Neural cell (in vitro differentiated cells): ENCODE measurements at regions not wholly inside any gene's neighbourhood (a gene's known extent, or its start where the extent isn't known, plus 50 kb on each side); places are given as distances from the start of the nearest gene placed in this dataset.

ENCODE experiments used
- H2AFZ ChIP-seq: fragments of 200-600, 300-800 bp; sonication (generic), shearing (Covaris generic); 2 replicates; pipeline ENCODE4 v1.6.0; 2014; ENCODE audit warnings: low read depth, mild to moderate bottlenecking, antibody characterized with exemption, low read length, moderate library complexity
- H3F3A ChIP-seq: fragments of 200-600 bp; shearing (Covaris generic); 2 replicates; pipeline ENCODE4 v1.6.1; 2016; ENCODE audit warnings: mild to moderate bottlenecking, moderate library complexity, mixed read lengths, antibody characterized with exemption, low read length; ENCODE audit not compliant: insufficient read depth, poor library complexity, severe bottlenecking
- H3K27ac ChIP-seq: fragments of 200-600, 300-800 bp; sonication (generic), shearing (Covaris generic); 2 replicates; pipeline ENCODE4 v1.5.1; 2014; ENCODE audit warnings: mild to moderate bottlenecking, low read length, moderate library complexity
- H3K27me3 ChIP-seq: fragments of 300-800, 200-600 bp; sonication (generic), shearing (Covaris generic); 2 replicates; pipeline ENCODE4 v1.6.0; 2014; ENCODE audit warnings: mild to moderate bottlenecking, low read depth, low read length, moderate library complexity; ENCODE audit not compliant: insufficient read depth
- H3K36me3 ChIP-seq: fragments of 300-800, 200-600 bp; sonication (generic), shearing (Covaris generic); 2 replicates; pipeline ENCODE4 v1.5.1; 2014; ENCODE audit warnings: mild to moderate bottlenecking, antibody characterized with exemption, low read length, moderate library complexity; ENCODE audit not compliant: insufficient read depth
- H3K4me2 ChIP-seq: fragments of 300-800, 200-600 bp; sonication (generic), shearing (Covaris generic); 2 replicates; pipeline ENCODE4 v1.6.0; 2014; ENCODE audit warnings: mild to moderate bottlenecking, low read length
- H3K4me3 ChIP-seq: fragments of 300-800, 200-600 bp; sonication (generic), shearing (Covaris generic); 2 replicates; pipeline ENCODE4 v1.5.1; 2014; ENCODE audit warnings: mild to moderate bottlenecking, low read length, moderate library complexity
- H3K79me2 ChIP-seq: fragments of 200-600 bp; shearing (Covaris generic); replicated peaks from 2 replicates; pipeline ENCODE4 v1.6.0; 2014; ENCODE audit warnings: mild to moderate bottlenecking, low read length, moderate library complexity; ENCODE audit not compliant: insufficient read depth
- H3K9ac ChIP-seq: fragments of 300-800, 200-600 bp; sonication (generic), shearing (Covaris generic); 2 replicates; pipeline ENCODE4 v1.6.1; 2016; ENCODE audit warnings: mild to moderate bottlenecking, low read length, mixed read lengths
- H3K9me2 ChIP-seq: fragments of 200-600 bp; shearing (Covaris generic); 2 replicates; pipeline ENCODE4 v1.6.1; 2016; ENCODE audit warnings: mild to moderate bottlenecking, low read length, mixed read lengths; ENCODE audit not compliant: insufficient read depth
- H3K9me3 ChIP-seq: fragments of 200-600, 300-800 bp; sonication (generic), shearing (Covaris generic); 2 replicates; pipeline ENCODE4 v1.6.1; 2016; ENCODE audit warnings: mild to moderate bottlenecking, mixed run types, low read length, moderate library complexity, mixed read lengths
- H4K20me1 ChIP-seq: fragments of 200-600 bp; shearing (Covaris generic); 2 replicates; pipeline ENCODE4 v1.6.1; 2016; ENCODE audit warnings: mild to moderate bottlenecking, mixed run types; ENCODE audit not compliant: insufficient read depth
- EP300 ChIP-seq: fragments of 450-650 bp; conservative IDR thresholded peaks from 2 replicates; pipeline ENCODE4 v1.6.1; 2014; ENCODE audit warnings: antibody characterized with exemption, mild to moderate bottlenecking, moderate library complexity; ENCODE audit not compliant: poor library complexity, severe bottlenecking
- EZH2 ChIP-seq: fragments of 200-600, 300-800 bp; shearing (Covaris generic), sonication (generic); IDR thresholded peaks from 2 replicates; pipeline ENCODE4 v1.6.1; 2014; ENCODE audit warnings: antibody characterized with exemption, low read length, borderline replicate concordance, mild to moderate bottlenecking; ENCODE audit not compliant: insufficient read depth, poor library complexity, severe bottlenecking
- MXI1 ChIP-seq: fragments of 450-650 bp; conservative IDR thresholded peaks from 2 replicates; pipeline ENCODE4 v1.6.1; 2014; ENCODE audit warnings: antibody characterized with exemption, mild to moderate bottlenecking; ENCODE audit not compliant: poor library complexity, severe bottlenecking
- POLR2AphosphoS5 ChIP-seq: IDR thresholded peaks from 2 replicates; pipeline ENCODE4 v1.6.1; 2012
- RAD21 ChIP-seq: fragments of 450-650 bp; conservative IDR thresholded peaks from 2 replicates; pipeline ENCODE4 v1.6.1; 2014; ENCODE audit warnings: antibody characterized with exemption, mild to moderate bottlenecking, moderate library complexity
- SMC3 ChIP-seq: fragments of 450-650 bp; conservative IDR thresholded peaks from 2 replicates; pipeline ENCODE4 v1.6.1; 2014; ENCODE audit warnings: antibody characterized with exemption, mild to moderate bottlenecking, moderate library complexity; ENCODE audit not compliant: poor library complexity
- TAF1 ChIP-seq: IDR thresholded peaks from 2 replicates; pipeline ENCODE4 v1.6.1; 2012; ENCODE audit warnings: low read depth
- TF ChIP-seq, protein P1 (sequence below): IDR thresholded peaks from 2 replicates; pipeline ENCODE4 v1.6.1; 2012; ENCODE audit warnings: borderline replicate concordance
- TF ChIP-seq, protein P2 (sequence below): fragments of 450-650 bp; IDR thresholded peaks from 2 replicates; pipeline ENCODE4 v1.5.1; 2014; ENCODE audit warnings: antibody characterized with exemption, mild to moderate bottlenecking, moderate library complexity; ENCODE audit not compliant: poor library complexity, severe bottlenecking

DNA sequence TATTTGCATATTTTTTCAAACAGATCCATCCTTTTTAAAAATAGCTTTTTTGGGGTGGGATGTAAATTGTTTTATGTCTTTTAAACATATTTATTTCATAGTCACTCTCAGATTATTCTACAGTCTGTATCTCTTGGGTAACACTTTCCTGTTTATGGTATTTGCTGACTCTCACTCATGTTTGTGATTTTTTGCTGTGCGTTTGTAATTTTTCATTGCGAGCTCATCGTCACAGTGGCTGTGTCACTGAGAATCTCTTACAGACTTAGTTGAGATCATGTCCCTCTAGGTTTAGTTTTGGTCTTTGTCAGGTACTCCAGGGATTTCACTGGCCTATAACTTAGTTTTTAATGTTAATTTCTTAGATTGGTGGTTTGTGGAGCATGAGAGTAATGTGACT lies 73.5 kb upstream of the HS6ST1 start (continued):
- TF ChIP-seq, protein P1, sequence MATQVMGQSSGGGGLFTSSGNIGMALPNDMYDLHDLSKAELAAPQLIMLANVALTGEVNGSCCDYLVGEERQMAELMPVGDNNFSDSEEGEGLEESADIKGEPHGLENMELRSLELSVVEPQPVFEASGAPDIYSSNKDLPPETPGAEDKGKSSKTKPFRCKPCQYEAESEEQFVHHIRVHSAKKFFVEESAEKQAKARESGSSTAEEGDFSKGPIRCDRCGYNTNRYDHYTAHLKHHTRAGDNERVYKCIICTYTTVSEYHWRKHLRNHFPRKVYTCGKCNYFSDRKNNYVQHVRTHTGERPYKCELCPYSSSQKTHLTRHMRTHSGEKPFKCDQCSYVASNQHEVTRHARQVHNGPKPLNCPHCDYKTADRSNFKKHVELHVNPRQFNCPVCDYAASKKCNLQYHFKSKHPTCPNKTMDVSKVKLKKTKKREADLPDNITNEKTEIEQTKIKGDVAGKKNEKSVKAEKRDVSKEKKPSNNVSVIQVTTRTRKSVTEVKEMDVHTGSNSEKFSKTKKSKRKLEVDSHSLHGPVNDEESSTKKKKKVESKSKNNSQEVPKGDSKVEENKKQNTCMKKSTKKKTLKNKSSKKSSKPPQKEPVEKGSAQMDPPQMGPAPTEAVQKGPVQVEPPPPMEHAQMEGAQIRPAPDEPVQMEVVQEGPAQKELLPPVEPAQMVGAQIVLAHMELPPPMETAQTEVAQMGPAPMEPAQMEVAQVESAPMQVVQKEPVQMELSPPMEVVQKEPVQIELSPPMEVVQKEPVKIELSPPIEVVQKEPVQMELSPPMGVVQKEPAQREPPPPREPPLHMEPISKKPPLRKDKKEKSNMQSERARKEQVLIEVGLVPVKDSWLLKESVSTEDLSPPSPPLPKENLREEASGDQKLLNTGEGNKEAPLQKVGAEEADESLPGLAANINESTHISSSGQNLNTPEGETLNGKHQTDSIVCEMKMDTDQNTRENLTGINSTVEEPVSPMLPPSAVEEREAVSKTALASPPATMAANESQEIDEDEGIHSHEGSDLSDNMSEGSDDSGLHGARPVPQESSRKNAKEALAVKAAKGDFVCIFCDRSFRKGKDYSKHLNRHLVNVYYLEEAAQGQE = no peak
- no peak for TF ChIP-seq TAF1

DNA sequence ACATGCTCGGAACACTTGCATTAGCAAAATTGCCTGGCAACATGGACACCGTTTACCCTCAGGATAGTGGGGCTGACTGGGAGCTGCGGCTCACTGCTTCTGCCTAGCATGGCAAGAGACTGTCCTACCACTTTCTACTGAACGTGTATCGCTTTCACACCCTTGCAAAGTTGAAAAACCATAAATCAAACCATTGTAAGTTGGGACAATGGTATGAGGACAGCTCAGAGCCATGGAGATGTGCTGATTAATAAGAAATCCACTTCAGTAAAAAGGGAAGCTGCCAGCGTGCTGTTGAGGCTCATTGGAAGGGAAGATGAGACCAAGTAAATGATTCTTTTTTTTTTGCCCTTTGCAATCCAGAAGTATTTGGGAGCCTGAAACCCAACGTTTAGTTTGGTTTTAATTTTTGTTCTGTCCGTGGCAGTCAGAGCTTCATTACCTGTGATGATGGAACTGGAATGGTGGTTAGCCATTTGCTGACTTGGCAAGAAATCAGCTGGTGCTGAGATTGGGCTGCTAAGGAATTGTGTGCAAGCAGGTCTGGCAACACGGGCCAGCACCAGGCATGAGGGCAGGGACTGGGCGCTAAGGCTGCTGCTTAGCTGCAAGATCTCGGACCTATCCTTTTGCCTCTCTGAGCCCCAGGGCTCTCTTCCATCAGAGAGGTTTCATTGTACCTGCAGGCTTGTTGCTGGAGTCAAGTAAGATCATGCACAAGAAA lies 75.5 kb upstream of the HS6ST1 start:
- Histone ChIP-seq H3K27me3 (no peaks in the 10 kb centered on the region), H3K27ac (no peak overlapping the region), H3K79me2 (no peaks in the 10 kb centered on the region), H3K4me2 (no peak overlapping the region), H4K20me1 (no peaks in the 10 kb centered on the region), H3F3A (no peaks in the 10 kb centered on the region), H2AFZ (no peak overlapping the region), H3K9ac (no peak overlapping the region), H3K9me2 (no peaks in the 10 kb centered on the region), H3K36me3 (no peaks in the 10 kb centered on the region), H3K9me3 (no peaks in the 10 kb centered on the region), H3K4me3 (no peak overlapping the region)
- TF ChIP-seq, protein P1 = no peak

DNA sequence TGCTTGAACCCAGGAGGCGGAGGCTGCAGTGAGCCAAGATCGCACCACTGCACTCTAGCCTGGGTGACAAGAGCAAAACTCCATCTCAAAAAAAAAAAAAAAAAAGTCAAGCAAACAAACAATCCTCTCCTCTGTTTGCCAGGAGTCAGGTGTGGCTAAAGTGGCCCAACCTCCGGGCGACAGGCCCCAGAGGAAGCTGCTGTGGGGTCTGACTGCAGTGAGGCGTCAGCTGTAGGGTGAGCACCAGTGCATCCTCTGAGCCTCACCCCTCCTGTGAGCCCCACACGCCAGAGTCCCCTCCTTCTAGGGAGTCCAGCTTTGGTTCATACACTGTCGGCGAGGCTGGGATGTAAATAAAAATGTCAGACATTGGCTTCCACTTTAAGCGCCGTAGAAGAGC lies 76.5 kb upstream of the HS6ST1 start:
- Histone ChIP-seq H3K4me3 (no peak overlapping the region), H3K4me2 (no peak overlapping the region), H3F3A (no peaks in the 10 kb centered on the region), H3K79me2 (no peaks in the 10 kb centered on the region), H3K9ac (no peak overlapping the region), H3K9me2 (no peaks in the 10 kb centered on the region), H2AFZ (no peak overlapping the region), H4K20me1 (no peaks in the 10 kb centered on the region), H3K36me3 (no peaks in the 10 kb centered on the region), H3K27me3 (no peaks in the 10 kb centered on the region), H3K9me3 (no peaks in the 10 kb centered on the region), H3K27ac (no peak overlapping the region)
- TF ChIP-seq SMC3 (no peak), POLR2AphosphoS5 (no peak), TAF1 (no peak), EZH2 (no peak), EP300 (no peak), MXI1 (no peak), RAD21 (no peak)
- TF ChIP-seq, protein P1 = no peak
- TF ChIP-seq, protein P2, sequence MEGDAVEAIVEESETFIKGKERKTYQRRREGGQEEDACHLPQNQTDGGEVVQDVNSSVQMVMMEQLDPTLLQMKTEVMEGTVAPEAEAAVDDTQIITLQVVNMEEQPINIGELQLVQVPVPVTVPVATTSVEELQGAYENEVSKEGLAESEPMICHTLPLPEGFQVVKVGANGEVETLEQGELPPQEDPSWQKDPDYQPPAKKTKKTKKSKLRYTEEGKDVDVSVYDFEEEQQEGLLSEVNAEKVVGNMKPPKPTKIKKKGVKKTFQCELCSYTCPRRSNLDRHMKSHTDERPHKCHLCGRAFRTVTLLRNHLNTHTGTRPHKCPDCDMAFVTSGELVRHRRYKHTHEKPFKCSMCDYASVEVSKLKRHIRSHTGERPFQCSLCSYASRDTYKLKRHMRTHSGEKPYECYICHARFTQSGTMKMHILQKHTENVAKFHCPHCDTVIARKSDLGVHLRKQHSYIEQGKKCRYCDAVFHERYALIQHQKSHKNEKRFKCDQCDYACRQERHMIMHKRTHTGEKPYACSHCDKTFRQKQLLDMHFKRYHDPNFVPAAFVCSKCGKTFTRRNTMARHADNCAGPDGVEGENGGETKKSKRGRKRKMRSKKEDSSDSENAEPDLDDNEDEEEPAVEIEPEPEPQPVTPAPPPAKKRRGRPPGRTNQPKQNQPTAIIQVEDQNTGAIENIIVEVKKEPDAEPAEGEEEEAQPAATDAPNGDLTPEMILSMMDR = no peak
